Osteoblast (primary cell): ENCODE measurements at regions not wholly inside any gene's neighbourhood (a gene's known extent, or its start where the extent isn't known, plus 50 kb on each side); places are given as distances from the start of the nearest gene placed in this dataset.

Source experiments
- DNase-seq: peaks from one replicate; pipeline ENCODE4 v3.0.0; 2011; ENCODE audit warnings: low spot score, mixed read lengths; ENCODE audit not compliant: insufficient read length; ENCODE audit errors: missing footprints
- H2AFZ ChIP-seq: 2 replicates; pipeline ENCODE4 v1.6.0; 2011; ENCODE audit warnings: mild to moderate bottlenecking, low read length
- H3K27ac ChIP-seq: 2 replicates; pipeline ENCODE4 v1.5.1; 2011; ENCODE audit warnings: mild to moderate bottlenecking, low read depth, low read length, moderate library complexity
- H3K27me3 ChIP-seq: 2 replicates; pipeline ENCODE4 v1.6.0; 2012; ENCODE audit warnings: mild to moderate bottlenecking, control low read depth, inconsistent platforms, low read length, moderate library complexity; ENCODE audit not compliant: insufficient read depth
- H3K36me3 ChIP-seq: 2 replicates; pipeline ENCODE4 v1.5.1; 2011; ENCODE audit warnings: mild to moderate bottlenecking, low read length, control low read depth, moderate library complexity; ENCODE audit not compliant: insufficient read depth
- H3K4me1 ChIP-seq: 2 replicates; pipeline ENCODE4 v1.5.1; 2011; ENCODE audit warnings: mild to moderate bottlenecking, low read length, control low read depth, moderate library complexity; ENCODE audit not compliant: insufficient read depth
- H3K4me2 ChIP-seq: 2 replicates; pipeline ENCODE4 v1.6.0; 2011; ENCODE audit warnings: mild to moderate bottlenecking, low read length; ENCODE audit not compliant: insufficient read depth
- H3K4me3 ChIP-seq: fragments of 200-600 bp; sonication (generic); 3 replicates; pipeline ENCODE4 v1.5.1; 2012; ENCODE audit warnings: mild to moderate bottlenecking, low read length, inconsistent platforms; ENCODE audit not compliant: insufficient read depth
- H3K79me2 ChIP-seq: 2 replicates; pipeline ENCODE4 v1.6.0; 2012; ENCODE audit warnings: mild to moderate bottlenecking, low read length, control low read depth, inconsistent platforms; ENCODE audit not compliant: insufficient read depth
- H3K9me3 ChIP-seq: 2 replicates; pipeline ENCODE4 v1.5.1; 2011; ENCODE audit warnings: low read depth, low read length, control low read depth
- H4K20me1 ChIP-seq: 2 replicates; pipeline ENCODE4 v1.6.0; 2012; ENCODE audit warnings: mild to moderate bottlenecking, low read length, control low read depth; ENCODE audit not compliant: insufficient read depth
- TF ChIP-seq, protein P1 (sequence below): IDR thresholded peaks from 2 replicates; pipeline ENCODE4 v1.5.1; 2011; ENCODE audit warnings: mild to moderate bottlenecking, low read depth, low read length, moderate library complexity; ENCODE audit errors: extremely low read depth

DNA sequence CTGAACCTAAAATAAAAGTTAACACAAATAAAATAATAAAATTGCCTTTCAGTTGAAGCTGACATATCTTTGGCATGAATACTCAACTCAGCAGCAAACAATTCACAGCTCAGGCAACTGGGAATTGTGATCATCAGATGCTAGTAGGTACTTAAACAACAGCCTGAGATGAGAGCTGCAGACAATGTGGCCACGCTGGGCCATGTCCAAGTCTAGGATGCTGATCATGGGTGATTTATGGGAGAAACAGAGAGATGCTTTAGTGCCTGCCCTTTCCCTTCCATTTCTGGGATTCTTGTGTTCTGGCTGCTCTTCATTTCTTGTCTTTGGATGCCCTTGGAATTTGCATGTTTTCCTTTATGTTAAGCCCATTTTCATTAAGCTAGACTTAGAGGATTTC is 212.4 kb upstream of the CWC22 start:
- peak overlapping the region; percentile 12 for H2AFZ ChIP-seq
- peaks cover 7% of the 10 kb centered on the region for H3K4me1 ChIP-seq
- H4K20me1 ChIP-seq = no peaks in the 10 kb centered on the region
- no peaks in the 10 kb centered on the region for H3K36me3 ChIP-seq
- no peaks in the 10 kb centered on the region for H3K9me3 ChIP-seq
- H3K79me2 ChIP-seq = no peaks in the 10 kb centered on the region
- no peak overlapping the region for H3K4me2 ChIP-seq
- H3K4me3 ChIP-seq = no peak overlapping the region
- no peak overlapping the region for H3K27ac ChIP-seq
- no peak for DNase-seq
- TF ChIP-seq, protein P1, sequence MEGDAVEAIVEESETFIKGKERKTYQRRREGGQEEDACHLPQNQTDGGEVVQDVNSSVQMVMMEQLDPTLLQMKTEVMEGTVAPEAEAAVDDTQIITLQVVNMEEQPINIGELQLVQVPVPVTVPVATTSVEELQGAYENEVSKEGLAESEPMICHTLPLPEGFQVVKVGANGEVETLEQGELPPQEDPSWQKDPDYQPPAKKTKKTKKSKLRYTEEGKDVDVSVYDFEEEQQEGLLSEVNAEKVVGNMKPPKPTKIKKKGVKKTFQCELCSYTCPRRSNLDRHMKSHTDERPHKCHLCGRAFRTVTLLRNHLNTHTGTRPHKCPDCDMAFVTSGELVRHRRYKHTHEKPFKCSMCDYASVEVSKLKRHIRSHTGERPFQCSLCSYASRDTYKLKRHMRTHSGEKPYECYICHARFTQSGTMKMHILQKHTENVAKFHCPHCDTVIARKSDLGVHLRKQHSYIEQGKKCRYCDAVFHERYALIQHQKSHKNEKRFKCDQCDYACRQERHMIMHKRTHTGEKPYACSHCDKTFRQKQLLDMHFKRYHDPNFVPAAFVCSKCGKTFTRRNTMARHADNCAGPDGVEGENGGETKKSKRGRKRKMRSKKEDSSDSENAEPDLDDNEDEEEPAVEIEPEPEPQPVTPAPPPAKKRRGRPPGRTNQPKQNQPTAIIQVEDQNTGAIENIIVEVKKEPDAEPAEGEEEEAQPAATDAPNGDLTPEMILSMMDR = no peak
- H3K27me3 ChIP-seq = no peaks in the 10 kb centered on the region

DNA sequence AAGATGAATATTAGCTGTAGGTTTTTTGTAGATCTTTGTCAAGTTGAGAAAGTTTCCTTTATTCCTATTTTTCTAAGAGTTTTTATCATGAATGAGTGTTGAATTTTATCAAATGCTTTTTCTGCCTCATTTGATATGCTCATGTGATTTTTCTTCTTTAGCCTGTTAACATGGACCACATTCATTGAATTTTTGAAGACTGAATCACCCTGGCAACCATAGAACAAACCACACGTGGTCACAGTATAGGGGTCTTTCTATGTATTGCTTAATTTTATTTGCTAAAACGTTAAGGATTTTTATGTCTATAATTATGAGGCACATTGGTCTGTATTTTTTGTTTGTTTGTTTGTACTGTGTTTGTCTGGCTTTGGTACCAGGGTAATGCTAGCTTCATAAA is 201.7 kb upstream of the CWC22 start:
- H3K27ac ChIP-seq = no peak overlapping the region
- no peaks in the 10 kb centered on the region for H3K27me3 ChIP-seq
- no peak overlapping the region for H3K4me3 ChIP-seq
- no peaks in the 10 kb centered on the region for H3K79me2 ChIP-seq
- H3K36me3 ChIP-seq = no peaks in the 10 kb centered on the region
- no peak for DNase-seq
- TF ChIP-seq, protein P1 = no peak
- no peak overlapping the region for H2AFZ ChIP-seq
- no peaks in the 10 kb centered on the region for H4K20me1 ChIP-seq
- no peaks in the 10 kb centered on the region for H3K9me3 ChIP-seq
- no peak overlapping the region for H3K4me2 ChIP-seq
- H3K4me1 ChIP-seq = peaks cover 7% of the 10 kb centered on the region

DNA sequence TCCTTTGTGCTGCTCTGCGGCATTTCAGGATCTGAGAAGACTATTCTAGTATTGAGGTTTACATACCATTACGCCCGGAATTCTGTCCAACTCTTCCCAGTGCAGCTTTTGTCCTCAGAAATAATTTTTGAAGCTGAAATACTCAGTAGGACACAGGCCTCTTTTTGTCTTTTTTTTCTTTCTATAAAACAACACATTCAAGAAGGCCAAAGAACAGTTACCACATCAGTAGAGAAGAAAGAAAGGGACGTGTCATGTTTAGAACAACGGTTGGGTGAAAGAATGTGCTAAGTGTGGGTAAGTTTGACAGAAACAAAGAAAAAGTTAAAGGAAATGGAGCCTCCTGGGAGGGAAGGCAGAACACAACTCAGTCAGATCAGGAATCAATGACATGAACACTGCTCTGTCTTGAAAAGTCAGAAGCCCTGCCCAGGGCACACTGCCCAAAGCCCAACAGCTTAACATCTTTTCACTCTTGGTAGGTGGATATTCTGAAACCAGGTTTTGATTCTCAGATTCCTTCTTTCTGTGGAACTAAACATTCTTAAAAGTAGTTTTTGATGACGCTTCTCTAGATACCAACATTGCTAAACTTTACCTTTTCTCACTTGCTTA is 198.6 kb upstream of the CWC22 start:
- Histone ChIP-seq H3K79me2 (no peaks in the 10 kb centered on the region), H3K27me3 (no peaks in the 10 kb centered on the region), H2AFZ (no peak overlapping the region), H3K4me3 (no peak overlapping the region), H4K20me1 (no peaks in the 10 kb centered on the region), H3K9me3 (no peaks in the 10 kb centered on the region), H3K27ac (no peak overlapping the region), H3K4me2 (no peak overlapping the region), H3K36me3 (no peaks in the 10 kb centered on the region), H3K4me1 (peaks cover 24% of the 10 kb centered on the region)
- TF ChIP-seq, protein P1 = no peak
- DNase-seq = no peak

DNA sequence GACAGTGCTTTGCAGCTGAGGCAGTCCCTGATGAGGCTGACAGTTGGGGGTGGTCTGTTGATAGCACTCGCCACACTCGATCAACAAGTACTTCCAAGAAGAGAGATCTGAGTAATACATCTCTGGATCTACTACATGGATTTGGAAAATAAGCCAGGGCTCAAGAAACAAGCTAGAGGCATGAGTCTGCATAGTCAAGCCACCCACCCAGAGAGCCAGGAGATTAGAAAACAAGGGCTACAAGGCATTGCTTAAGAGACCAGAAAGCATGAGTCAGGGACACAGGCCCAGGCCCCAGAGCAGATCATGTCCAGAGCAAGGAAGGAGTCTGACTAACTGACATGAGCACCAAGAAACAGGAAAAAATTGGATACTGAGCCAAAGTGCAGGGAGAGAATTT is 196.9 kb upstream of the CWC22 start:
- peaks cover 22% of the 10 kb centered on the region for H3K4me1 ChIP-seq
- peak overlapping the region; percentile 19 for H3K4me2 ChIP-seq
- H3K79me2 ChIP-seq = no peaks in the 10 kb centered on the region
- TF ChIP-seq, protein P1 = no peak
- no peaks in the 10 kb centered on the region for H3K9me3 ChIP-seq
- peak; percentile 47 for DNase-seq
- no peak overlapping the region for H3K27ac ChIP-seq
- H4K20me1 ChIP-seq = no peaks in the 10 kb centered on the region
- H3K4me3 ChIP-seq = no peak overlapping the region
- H3K27me3 ChIP-seq = no peaks in the 10 kb centered on the region
- peak overlapping the region; percentile 33 for H2AFZ ChIP-seq
- no peaks in the 10 kb centered on the region for H3K36me3 ChIP-seq
